Inferior parietal cortex (tissue), 1 donor: ENCODE measurements at regions not wholly inside any gene's neighbourhood (a gene's known extent, or its start where the extent isn't known, plus 50 kb on each side); places are given as distances from the start of the nearest gene placed in this dataset.
"Not testable (repeated sequence)": the region's sequence is repeated elsewhere in the genome, so short reads cannot be mapped to it uniquely, and the experiment has no call there.

ENCODE experiments used
- DNase-seq: peaks from one replicate; pipeline ENCODE4 v3.0.0-alpha.2; 2016; ENCODE audit errors: extremely low spot score

- no peak for DNase-seq
Observed at GRCh38 chr13:32828711-32829110, 187.5 kb upstream of the KL start.

GRCh38 chr13:32829269-32829668, 187.0 kb upstream of the KL start:
- no peak for DNase-seq

GRCh38 chr13:32829676-32830335, 186.4 kb upstream of the KL start:
- DNase-seq, result no peak

- DNase-seq, result no peak
Observed at GRCh38 chr13:32830336-32831031, 185.7 kb upstream of the KL start.

DNA sequence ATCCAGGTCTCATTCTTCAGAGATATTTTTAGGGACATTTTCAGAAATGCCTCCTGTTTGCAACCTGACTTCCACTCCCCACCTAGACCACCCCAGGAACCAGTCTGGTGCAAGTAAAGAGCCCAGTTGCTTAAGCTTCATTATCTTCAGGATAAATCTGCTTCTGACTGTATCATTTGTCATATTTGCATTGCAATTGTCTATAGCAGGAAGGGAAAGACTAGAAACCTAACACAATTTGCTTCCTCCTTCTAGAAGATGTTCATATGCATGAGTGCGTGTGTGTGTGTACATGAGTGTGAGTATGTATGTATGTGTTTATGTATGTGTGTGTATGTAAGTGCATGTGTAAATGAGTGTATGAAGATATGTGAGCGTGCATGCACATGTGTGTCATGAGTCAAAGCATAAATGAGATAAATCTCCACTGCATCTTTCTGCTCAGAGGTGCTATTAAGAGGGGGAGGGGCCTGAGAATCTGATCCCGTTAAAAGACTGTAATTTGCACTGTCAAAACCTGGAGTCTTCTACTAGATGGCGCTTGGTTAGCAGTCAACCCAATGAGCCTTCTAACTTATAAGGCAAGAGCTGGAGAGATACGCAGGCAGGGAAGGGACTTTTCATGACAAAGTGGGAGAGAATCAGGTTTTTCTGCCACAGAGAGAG, 178.8 kb upstream of the KL start:
- no peak for DNase-seq

GRCh38 chr13:32837973-32838927, 178.0 kb upstream of the KL start:
- DNase-seq, result no peak

DNA sequence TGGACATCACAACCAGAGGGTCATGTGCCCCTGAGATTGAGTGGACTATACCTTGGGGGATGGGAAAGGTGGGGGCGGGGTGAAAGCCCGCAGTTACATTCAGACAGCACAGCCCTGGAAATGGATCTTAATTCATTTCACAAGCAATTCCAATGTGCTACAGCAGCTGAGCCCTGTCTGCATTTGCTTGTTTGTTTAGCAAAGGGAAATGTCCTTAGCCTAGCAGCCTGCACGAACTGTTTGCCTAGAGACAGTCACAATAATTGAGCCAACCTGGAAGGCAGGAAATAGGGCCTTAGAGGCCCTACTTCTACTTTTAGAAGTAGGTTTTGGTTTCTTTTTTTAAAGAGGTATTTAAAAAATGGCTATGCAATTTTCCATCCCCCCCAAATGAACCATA, 177.3 kb upstream of the KL start:
- DNase-seq, result no peak

GRCh38 chr13:32840113-32840512, 176.1 kb upstream of the KL start:
- DNase-seq, result no peak

DNA sequence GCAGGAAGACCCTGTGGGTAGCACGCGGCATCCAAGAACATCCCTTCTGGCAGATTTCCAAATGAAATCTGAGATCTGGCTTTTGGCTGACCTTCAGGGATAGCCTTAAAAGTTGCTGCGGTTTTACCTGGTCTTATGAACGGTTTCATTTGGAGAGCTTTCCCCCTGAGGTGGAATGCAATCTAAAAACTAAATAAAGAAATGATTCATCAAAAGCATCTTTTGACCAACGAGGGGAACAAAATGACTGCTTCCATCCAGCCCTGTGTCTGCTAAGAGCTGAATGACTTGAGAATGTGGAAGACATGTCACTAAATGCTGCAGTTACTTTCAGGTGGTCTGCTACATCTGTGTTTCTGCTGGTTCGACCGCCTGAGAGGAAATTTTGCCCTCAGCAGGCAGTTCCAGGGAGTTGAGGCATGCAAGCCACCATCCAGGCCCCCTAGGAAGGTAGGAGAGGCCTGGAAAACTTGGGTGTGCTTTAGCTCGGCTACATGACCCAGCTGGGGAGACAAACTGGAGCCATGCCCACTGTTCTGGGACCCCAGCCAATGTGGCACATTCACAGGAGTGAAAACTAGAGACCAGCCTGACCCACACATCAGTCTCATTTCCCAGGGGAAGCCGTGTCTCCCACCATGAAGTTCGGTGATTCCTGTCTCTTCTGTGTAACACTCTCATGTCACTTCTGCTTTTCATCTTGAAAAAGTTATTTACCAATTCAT, 175.1 kb upstream of the KL start:
- no peak for DNase-seq

DNA sequence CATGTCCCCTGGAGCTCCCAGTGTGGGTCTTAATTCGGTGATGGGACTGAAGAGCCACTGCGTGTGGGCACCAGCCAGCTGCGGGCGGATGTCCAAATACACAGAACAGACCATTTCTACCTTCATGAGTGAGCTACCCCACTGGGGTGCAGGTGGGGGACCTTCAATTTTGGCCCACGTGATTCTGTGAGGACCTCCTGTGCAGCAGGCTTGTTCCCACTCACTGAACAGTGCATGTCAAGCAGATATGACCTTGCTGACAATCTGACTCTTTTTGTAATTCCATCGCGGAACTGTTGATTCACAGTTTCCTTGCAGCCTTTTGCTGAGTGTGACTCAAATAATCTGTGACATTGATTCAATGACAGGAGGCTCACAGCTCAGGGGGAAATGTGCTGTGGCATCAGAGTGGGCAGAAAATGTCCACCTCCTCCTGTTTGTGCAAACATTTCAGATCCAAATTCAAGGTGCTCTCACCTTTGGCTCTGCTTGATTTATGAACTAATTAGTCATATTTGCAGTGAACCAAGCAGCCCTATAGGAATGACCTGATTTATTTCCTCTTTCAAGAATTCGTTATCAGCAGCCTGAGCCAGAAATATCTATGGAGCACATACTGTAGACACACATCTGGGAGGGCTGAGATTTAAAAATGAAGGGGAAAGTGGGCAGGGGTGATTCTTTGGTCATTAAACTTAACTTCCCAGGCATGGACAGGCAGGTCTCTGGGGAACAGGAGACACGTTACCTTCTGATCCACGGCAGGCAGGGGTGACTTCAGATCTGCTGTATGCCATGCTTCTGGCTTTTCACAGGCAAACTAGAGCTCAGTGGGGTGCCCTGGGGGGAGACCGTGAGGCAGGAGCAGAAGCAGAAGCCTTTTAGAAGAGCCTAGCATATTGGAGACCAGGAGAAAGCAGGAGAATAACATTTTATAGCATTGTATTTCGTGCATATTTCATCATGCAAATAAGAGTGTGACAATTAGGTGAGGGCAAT, 170.0 kb upstream of the KL start:
- DNase-seq, result no peak

DNA sequence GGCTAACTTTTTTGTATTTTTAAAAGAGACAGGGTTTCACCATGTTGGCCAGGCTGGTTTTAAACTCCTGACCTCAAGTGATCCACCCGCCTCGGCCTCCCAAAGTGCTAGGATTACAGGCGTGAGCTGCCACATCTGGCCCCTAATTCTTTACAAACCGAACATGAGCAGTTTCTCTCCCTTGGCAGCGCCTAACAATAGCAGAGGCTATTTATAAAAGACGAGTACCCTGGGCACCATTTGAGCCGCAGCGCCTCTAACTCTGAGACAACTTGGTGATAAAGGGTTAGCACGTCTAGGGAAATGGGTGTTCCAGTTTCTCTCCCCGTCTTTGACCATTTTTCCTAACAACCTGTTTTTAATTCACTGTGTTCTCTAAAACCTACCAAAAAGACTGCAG, 168.2 kb upstream of the KL start:
- not testable (repeated sequence) for DNase-seq

DNA sequence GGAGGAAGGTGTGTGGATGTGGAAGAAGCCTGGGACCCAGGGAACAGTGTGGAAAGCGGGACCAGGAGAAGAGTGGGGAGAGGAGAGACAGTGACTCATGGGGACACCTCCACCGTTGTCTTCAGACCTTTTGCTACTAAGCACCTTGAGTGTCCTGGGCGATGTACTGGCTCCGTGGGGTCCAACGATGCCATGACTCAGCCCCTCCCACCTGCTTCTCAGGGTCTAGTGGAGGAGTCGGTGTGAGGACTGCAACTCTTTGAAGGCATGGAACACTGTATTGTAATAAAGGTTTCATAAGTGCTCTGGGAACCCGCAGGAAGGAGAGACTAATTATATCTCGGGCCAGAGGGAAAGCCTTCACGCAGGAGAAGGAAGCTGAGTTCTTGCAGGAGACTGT, 166.9 kb upstream of the KL start:
- DNase-seq, result no peak

GRCh38 chr13:32850316-32851052, 165.7 kb upstream of the KL start:
- DNase-seq, result no peak

DNA sequence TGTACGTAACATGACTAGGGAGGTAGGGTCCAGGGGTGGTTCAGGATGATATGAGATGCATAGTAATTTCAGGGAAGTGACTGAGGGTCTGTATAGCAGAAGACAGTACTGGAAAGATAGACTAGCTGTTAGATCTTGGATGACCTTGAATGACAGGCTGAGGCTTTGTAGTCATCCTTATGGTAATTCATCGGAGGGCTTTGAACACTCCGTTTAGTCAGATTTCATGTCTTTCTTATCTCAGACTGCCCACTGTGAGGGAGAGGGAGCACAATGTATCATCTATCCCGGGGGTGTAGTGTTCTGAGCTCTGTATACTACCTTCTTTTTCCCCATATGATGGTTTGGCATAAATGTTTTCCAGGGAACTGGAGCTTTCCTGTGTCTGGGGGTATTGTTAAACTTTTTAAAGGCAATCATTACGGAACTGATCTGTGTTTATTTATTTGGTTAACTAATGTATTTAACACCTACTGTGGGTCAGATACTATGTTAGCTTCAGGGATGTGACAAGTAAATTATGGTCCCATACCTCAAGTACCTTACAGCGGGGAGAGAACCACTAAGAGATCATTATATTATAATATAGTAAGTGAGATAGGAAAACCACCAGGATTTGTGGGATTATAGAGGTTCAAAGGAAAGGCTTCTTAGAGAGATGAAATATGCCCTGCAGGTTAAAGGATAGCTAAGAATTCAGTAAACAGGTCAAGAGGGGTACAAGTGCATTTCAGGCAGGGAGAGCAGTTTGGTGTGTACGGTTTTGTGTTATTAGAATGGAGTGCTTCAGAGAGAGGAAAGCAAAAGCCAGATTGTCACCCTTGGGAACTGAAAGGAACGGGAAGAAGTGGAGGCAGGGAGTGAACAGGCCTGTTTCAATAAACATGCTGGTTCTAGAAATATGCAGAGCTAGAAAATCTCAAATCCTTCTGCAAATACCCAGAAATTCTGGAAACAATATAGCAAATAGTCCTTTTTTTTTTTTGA, 164.8 kb upstream of the KL start:
- DNase-seq, result peak; percentile 13

- peak; percentile 11 for DNase-seq
Observed at GRCh38 chr13:32852526-32852925, 163.7 kb upstream of the KL start.

GRCh38 chr13:32857077-32857476, 159.1 kb upstream of the KL start:
- no peak for DNase-seq

- no peak for DNase-seq
Observed at GRCh38 chr13:32857689-32858088, 158.5 kb upstream of the KL start.

DNA sequence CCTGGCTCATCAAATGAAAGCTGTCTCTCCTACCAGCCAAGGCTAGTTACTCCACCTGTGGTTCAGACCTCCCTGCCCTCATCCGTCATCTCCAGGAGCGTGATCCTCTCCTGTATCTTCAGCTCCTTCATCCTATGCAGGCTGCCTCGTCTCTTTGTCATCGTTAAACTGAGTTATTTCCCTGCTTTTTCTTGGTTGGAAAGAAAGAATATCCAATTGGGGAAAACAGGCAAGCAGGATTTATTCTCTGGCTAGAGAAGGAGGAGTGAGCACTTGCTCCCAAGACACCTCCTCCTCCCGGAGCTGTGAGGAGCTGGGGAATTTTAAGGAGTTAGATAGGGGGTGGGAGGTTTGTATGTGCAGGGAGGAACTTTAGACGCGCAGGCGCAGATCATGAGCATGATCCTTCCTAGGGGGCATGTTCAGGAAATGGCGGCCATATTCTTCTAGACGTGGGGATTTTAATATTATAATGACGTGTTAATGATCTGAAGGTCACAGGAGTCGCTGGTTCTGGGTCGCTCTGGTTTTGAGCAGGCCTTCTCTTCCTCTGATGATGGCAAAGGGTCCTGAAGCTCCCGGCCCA, 156.4 kb upstream of the KL start:
- DNase-seq, result no peak
